Epithelial cell of proximal tubule (primary cell): ENCODE measurements at regions not wholly inside any gene's neighbourhood (a gene's known extent, or its start where the extent isn't known, plus 50 kb on each side); places are given as distances from the start of the nearest gene placed in this dataset.

Experiments
- DNase-seq: peaks from one replicate; pipeline ENCODE4 v3.0.0-alpha.2; 2011; ENCODE audit warnings: low read depth
- H3K4me3 ChIP-seq: 2 replicates; pipeline ENCODE4 v1.5.1; 2011; ENCODE audit warnings: low read depth, mild to moderate bottlenecking, low read length
- CTCF ChIP-seq: conservative IDR thresholded peaks from 2 replicates; pipeline ENCODE4 v1.5.1; 2012; ENCODE audit warnings: low read depth, mild to moderate bottlenecking, low read length

DNA sequence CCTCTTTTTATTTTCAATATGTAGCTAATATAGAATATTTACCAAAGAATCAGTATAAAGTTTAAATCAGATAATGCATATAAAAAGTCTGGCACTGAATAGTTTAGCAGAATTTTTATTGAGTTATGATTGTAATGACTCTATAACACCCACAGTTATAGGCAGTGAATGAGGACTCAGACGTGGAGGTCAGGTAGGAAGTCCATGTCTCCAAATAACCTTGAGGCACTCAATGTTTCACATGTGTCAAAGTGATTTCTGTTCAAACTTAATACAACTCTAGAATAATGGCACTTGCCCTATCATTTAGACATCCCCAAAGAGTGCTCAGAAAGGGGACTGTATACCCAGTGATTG, 332.1 kb downstream of the BMPER start:
- TF ChIP-seq CTCF = no peak
- DNase-seq = no peak

GRCh38 chr7:34240417-34240816, 335.1 kb downstream of the BMPER start:
- TF ChIP-seq CTCF = no peak
- DNase-seq = no peak
- no peak overlapping the region for H3K4me3 ChIP-seq

More for the DNA sequence above, 332.1 kb downstream of the BMPER start:
- no peak overlapping the region for H3K4me3 ChIP-seq

GRCh38 chr7:34242391-34242790, 337.1 kb downstream of the BMPER start:
- H3K4me3 ChIP-seq = no peak overlapping the region
- no peak for DNase-seq
- no peak for TF ChIP-seq CTCF

GRCh38 chr7:34245246-34245645, 339.9 kb downstream of the BMPER start:
- no peak for TF ChIP-seq CTCF
- no peak overlapping the region for H3K4me3 ChIP-seq

GRCh38 chr7:34247468-34247867, 342.1 kb downstream of the BMPER start:
- TF ChIP-seq CTCF = no peak
- DNase-seq = peak; percentile 75
- no peak overlapping the region for H3K4me3 ChIP-seq

More at GRCh38 chr7:34245246-34245645, 339.9 kb downstream of the BMPER start:
- no peak for DNase-seq

GRCh38 chr7:34249192-34249591, 343.9 kb downstream of the BMPER start:
- no peak overlapping the region for H3K4me3 ChIP-seq
- no peak for DNase-seq
- TF ChIP-seq CTCF = no peak

GRCh38 chr7:34260279-34260678, 354.9 kb downstream of the BMPER start:
- TF ChIP-seq CTCF = no peak
- H3K4me3 ChIP-seq = no peak overlapping the region
- DNase-seq = peak; percentile 87
